AG10803 (cell line): ENCODE measurements at regions not wholly inside any gene's neighbourhood (a gene's known extent, or its start where the extent isn't known, plus 50 kb on each side); places are given as distances from the start of the nearest gene placed in this dataset.
"Not testable (repeated sequence)": the region's sequence is repeated elsewhere in the genome, so short reads cannot be mapped to it uniquely, and the experiment has no call there.

Source experiments
- DNase-seq: peaks from one replicate; pipeline ENCODE4 v3.0.0; 2010; ENCODE audit warnings: low read depth
- H3K4me3 ChIP-seq: 2 replicates; pipeline ENCODE4 v1.5.1; 2011; ENCODE audit warnings: mild to moderate bottlenecking, low read length, control low read depth
- TF ChIP-seq, protein P1 (sequence below): conservative IDR thresholded peaks from 2 replicates; pipeline ENCODE4 v1.5.1; 2011; ENCODE audit warnings: mild to moderate bottlenecking, low read length, control low read depth, inconsistent platforms

DNA sequence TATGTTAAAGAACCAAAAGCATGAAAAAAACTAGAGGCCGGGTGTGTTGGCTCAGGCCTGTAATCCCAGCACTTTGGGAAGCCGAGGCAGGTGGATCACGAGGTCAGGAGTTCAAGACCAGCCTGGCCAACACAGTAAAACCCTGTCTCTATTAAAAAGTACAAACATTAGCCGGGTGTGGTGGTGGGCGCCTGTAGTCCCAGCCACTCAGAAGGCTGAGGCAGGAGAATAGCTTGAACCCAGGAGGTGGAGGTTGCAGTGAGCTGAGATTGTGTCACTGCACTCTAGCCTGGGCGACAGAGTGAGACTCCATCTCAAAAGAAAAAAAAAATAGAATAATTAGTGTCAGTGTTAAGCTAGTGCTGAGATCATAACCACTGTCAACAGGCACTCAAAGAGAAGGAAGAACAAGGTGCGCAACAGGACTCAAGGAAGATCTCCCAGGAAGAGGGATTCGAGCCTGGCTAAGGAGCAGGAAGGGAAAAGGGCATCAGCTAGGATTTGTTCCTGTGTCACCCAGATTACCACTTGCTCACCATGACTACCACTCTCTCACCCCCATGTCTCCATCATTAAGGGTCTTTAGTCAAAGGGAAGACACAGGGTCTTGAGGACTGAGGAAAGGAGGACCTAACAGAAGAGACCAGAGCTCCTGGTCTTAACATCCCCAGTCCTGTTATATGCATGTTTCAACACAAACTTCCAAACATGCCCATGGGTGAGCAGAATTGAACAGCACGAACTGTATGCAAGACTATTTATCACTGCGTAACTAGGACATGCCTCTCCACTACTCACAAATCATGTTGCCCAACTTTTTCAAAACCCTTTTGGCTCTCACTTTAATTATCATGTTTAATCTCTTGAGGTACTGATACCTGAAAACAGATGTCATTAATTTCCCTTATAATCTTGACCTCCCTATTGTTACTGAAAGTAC is 88.3 kb upstream of the PLEKHM1 start:
- DNase-seq = no peak
- TF ChIP-seq, protein P1, sequence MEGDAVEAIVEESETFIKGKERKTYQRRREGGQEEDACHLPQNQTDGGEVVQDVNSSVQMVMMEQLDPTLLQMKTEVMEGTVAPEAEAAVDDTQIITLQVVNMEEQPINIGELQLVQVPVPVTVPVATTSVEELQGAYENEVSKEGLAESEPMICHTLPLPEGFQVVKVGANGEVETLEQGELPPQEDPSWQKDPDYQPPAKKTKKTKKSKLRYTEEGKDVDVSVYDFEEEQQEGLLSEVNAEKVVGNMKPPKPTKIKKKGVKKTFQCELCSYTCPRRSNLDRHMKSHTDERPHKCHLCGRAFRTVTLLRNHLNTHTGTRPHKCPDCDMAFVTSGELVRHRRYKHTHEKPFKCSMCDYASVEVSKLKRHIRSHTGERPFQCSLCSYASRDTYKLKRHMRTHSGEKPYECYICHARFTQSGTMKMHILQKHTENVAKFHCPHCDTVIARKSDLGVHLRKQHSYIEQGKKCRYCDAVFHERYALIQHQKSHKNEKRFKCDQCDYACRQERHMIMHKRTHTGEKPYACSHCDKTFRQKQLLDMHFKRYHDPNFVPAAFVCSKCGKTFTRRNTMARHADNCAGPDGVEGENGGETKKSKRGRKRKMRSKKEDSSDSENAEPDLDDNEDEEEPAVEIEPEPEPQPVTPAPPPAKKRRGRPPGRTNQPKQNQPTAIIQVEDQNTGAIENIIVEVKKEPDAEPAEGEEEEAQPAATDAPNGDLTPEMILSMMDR = no peak

DNA sequence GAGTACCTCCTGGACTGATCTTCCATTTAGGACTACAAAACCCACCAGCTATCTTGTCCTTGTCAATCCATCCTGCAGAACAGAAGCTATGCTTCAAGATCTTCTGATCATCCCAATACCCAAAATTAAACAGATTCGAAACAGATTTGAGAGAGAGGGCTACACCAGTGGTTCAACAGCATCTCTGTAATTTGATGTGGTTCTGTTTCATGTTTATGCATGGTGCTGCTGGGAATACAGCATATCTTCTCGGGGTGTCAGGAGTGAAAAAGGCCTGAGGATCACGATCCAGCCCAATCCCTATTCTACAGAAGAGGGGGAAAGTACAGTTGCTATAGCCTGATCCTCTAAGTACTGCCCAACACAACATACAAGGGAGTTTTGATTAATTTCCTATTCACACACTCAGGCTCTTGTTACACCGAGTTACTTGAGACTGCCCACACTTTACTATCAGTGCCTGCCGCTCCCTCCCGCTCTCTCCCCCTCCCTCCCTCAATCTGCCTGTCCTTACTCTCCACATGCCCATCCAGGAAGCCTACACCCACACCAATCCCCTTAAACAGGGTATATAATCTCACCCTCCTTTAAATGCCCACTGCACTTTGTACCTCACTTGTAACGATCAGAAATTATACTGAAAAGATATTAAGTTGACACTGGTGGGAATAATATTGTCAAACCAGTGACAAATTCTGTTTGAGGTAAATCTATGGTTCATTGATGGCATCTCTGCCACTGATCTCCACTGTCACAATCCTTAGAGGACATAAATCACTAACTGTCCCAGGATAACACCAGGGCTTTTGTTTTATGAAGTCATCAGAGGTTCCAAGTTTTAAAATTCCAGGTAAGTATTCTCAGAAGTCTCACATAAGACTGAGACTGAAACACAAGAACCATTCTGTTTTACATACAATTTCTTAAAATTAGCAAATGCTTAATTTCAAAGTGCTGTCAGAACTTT is 89.3 kb upstream of the PLEKHM1 start:
- H3K4me3 ChIP-seq = no peak overlapping the region
- TF ChIP-seq, protein P1 = no peak
- no peak for DNase-seq

More for the DNA sequence above, 88.3 kb upstream of the PLEKHM1 start:
- H3K4me3 ChIP-seq = no peak overlapping the region

DNA sequence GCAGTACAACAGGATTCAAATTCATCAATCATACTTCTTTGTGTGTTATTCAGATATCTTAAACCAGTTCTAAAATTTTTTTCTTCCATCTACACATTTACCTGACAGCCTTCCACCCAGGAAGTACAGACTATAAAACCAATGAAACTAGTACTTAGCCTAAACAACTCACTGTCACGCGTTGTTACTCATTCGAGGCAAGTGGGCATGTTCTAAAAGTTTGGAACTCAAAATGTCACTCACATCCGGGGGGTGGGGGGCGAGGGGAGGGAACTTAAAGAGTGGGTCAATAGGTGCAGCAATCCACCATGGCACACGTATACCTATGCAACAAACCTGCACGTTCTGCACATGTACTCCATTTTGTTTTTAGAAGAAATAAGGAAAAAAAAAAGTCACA is 90.4 kb upstream of the PLEKHM1 start:
- no peak for DNase-seq
- TF ChIP-seq, protein P1 = no peak
- H3K4me3 ChIP-seq = no peak overlapping the region

DNA sequence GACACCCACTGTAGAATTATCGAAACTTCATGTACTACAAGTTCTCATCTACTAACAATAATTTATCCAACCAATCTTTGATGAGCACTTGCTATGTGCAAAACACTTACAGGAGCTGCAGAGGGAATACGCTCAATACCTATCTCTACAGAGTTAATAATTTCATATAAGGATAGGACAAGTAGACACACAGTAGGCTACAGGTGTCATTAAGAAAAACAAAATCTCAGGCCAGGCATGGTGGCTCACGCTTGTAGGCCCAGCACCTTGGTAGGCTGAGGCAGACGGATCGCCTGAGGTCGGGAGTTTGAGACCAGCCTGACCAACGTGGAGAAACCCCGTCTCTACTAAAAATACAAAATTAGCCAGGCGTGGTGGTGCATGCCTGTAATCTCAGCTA is 91.3 kb upstream of the PLEKHM1 start:
- TF ChIP-seq, protein P1 = no peak
- DNase-seq = no peak
- H3K4me3 ChIP-seq = no peak overlapping the region

DNA sequence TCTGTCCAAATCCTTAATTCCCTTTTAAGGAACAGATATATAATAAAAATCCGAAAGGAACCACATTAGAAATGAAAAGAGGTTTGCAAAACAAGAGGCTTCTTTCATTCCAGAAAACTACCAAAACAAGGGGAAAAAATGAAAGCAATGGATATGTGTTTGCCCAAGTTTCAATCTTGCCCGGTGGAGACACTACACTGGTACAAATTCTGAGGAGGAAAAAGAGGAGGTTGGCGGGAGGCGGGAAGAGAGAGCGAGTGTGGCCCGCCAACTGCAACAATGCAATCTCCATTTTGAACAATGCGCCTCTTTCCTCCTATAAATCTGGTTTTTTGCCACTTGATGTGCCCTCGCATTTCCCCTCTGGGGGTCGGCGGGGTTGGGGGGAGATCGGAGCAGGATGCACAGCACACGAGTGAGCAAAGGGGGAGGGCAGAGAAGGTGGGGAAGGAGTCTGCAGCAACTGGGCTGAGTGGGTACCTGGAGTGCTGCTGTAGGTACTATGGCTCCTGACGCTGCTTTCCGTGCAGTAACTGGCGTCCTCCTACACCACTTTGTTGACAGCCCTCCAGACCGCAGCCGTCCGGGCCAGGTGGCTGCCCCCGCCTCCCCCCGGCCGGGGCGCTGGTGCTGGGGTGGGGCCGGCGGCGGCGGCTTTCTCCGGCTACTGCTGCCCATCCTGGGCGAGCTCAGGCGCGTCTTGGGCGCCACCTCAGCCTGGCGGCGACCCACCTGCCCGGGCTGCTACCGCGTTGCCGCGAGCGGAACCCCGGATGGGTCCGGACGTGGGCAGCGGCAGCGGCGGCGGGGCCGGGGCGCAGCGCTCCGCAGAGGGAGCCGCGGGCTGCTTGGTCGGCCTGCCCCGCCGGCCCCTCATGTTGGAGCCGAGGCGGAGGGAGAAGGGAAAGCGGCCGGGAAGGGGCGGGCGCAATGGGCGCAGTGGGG is 93.8 kb upstream of the PLEKHM1 start:
- TF ChIP-seq, protein P1 = no peak
- peak overlapping the region; percentile 98 for H3K4me3 ChIP-seq
- DNase-seq = peak; percentile 42

DNA sequence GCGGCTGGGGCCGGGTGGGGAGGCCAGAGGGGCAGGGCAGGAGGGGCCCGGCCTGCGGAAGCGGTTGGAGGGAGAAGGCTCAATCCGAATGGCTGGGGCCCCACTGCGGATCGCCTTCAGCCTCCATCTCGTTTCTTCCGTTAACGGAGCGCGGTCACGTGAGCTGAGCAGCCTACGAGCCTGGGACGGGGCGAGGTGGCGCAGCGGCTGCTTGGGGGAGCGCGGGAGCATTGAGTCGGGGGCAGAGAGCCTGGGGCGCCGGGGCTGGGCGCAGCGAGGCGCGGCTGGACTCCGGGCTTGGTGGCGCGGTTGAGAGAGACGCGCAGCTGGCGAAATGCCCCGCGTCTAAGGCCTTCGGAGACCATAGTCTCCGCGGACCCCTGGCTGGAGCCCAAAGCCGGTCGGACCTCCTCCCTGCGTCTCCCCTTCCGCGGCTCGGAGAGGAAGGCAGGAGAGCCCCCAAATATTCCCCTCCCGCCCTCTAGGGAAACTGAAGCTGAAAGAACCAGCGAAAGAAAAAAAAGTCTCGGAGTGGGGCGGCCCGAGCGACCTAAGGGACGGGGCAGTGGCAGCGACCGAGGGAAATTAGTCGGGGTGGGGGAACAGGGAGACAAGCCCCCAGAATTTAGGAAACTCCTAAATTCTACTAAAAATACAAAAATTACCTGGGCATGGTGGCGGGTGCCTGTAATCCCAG is 94.7 kb upstream of the PLEKHM1 start:
- DNase-seq = peak; percentile 73
- peak overlapping the region; percentile 98 for H3K4me3 ChIP-seq
- TF ChIP-seq, protein P1 = peak; percentile 25

DNA sequence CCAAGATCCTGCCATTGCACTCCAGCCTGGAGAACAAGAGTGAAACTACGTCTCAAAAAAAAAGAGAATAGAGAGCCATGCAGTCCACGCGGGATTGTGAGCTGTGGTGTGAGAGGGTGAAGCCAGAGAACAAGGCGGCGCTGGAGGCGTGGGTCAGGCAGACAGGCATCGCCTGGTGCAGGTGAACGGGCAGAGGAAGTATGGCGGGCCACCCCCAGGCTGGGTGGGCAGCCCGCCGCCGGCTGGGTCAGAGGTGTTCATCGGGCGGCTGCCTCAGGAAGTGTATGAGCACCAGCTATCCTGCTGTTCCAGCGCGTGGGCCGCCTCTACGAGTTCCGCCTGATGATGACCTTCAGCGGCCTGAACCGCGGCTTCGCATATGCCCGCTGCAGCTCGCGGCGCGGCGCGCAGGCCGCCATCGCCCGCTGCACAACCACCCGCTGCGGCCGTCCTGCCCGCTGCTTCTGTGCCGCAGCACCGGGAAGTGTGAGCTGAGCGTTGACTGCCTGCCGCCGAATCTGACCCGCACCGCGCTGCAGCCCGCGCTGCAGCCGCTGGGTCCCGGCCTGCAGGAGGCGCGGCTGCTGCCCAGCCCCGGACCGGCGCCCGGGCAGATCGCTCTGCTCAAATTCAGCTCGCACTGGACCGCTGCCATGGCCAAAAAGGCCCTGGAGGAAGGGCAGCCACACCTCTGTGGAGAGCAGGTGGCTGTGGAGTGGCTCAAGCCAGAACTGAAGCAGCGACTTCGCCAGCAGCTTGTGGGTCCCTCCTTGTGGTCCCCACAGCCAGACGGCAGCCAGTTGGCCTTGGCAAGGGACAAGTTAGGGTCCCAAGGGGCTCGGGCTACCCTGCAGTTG is 95.5 kb upstream of the PLEKHM1 start:
- peak overlapping the region; percentile 98 for H3K4me3 ChIP-seq
- peak; percentile 31 for DNase-seq

DNA sequence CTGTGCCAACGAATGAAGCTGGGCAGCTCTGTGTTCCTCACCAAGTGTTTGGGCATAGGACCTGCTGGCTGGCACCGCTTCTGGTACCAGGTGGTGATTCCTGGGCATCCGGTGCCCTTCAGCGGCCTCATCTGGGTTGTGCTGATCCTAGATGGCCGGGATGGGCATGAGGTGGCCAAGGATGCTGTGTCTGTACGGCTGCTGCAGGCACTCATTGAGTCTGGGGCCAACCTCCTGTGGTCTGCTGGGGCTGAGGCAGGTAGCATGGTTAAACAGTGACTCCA is 96.1 kb upstream of the PLEKHM1 start:
- not testable (repeated sequence) for H3K4me3 ChIP-seq, DNase-seq
